ENCODE measurements at regions not wholly inside any gene's neighbourhood (a gene's known extent, or its start where the extent isn't known, plus 50 kb on each side); places are given as distances from the start of the nearest gene placed in this dataset.
A peak's percentile ranks its signal among the peaks of the same experiment; 100 is the strongest.

DNA sequence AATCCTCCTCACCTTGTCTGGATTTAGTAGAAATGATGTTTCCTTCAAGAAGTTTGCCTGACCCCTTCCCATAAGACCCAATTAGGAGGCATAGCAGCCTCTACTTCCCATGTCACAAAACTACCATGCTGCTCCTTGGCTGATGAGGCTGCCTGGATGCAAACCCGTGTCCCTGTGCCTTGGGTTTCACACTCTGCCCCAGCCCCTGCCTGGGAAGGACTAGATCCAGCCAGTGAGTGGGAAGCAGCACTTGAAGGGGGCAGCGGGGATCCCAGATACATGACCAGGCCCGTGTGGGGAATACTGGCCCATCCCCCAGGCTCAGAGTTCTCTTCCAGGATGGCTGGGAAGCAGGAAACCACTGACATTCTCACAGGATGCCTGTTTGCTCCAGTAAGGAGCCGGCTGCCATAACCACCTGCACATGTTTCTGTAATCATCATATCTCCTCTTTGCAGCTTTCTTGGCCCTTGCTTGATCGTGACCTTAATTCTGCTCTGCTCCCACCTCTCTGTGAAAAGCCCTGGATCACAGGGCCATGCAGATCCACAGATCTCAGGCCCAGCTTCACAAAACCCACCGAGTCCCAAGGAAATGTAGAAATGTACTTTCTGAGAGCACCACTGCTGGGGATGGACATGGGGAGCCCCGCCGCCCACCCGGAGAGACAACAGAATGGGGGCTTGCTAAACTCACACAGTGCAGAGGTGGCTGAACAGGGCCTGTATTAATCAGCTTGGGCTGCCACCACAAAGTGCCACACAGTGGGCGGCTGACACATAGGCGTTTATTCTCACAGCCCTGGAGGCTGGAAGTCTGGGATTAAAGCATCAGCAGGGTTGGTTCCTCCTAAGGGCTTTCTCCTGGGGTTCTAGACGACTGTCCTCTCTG, 287.8 kb upstream of the IGFBP3 start:
- no peak for DNase-seq (ENCODE audit: low read depth)

DNA sequence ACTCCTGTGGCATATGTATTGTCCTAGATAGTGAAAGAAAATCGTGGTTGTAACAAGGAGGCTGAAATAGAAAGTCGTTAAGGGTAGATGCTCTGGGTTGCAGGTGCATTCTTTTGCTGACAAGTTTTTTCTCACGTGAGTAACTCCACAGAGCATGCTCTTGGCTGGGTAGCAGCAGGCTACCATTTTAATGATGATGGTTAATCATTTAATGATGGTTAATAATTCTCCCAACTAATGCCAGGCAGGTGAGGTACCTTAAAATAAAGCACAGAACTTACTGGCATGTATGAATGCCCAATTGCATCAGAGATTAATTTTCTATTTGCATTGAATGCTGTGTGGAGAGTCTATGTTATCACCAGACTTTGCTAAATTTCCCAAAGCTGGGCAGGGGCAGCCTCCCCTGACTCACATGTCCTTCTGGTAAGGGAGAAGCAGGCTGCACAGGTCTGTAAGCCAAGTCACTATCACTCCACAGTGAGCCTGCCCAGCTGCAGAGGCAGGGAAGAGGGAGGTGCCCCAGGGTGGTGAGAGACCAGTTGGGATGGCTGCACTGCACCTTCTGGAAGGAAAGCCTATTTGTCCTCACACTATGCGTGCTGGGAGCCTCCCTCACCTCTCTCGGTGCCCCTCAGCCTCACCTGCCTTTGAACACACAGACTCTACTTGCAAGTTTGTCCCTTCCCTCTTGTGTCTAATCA, 287.0 kb upstream of the IGFBP3 start:
- DNase-seq (ENCODE audit: low read depth), result no peak

DNA sequence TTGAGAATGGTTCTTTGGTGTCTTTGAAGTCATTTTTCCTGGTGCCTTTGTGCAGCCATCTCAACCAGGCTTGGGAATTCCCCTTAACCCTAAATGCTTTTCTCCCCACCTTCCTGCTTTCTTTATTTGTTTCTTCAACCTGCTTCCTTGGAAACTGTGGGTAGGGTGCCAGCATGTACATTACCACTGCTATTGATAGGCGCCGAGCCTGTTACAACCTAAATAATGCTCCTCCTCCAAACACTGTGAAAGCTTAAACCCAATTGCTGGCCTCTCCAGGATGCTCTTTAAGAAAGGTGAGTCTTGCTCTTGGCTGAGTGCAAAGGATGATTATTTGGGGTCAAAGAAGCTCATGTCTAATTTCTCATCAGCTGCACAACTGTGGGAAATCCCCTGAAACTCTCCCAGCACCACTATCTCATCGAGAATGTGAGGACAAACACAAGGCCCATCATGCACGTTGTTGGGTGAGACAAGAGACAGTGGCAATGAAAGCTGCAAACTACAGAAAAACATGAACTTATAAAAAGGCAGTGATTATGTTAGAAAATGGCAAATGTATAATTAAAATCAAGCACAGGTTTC, 285.5 kb upstream of the IGFBP3 start:
- DNase-seq (ENCODE audit: low read depth), result no peak

DNA sequence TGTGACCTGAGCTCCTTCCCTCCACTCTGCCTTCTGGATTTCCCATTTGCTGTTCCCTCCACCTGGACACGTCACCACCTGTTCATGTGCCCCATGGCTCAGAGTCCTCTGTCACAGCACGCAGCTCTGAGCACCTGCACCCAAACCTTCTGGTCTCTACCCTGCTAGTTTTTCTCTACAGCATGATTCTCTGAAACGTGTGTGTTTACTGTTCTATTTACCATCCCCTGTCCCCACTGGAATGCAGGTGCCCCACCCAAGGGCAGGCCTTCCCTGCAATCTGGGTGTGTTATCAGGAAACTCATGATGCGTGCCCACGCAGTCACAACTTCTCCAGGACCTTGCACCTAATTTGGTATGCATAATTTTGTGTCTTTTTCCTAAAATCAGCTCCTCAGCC, 284.4 kb upstream of the IGFBP3 start:
- DNase-seq (ENCODE audit: low read depth), result no peak

DNA sequence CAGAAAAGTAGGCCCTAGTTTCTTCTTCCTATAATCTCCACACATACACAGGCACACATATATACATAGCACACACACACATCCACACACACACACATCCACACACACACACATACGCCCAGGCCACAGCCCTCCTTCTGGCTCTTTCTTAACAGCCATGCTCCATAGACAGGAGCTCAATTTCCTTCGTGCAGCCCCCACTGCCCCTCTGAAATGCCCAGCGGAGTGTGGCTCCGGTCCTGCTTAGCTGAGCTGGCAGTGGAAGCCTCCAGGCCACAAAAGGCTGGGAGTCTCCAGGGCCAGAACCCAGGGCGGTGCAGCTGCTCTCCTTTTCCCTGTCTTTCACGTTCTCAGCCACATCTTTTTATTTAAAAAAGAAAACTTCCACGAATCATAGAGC, 282.9 kb upstream of the IGFBP3 start:
- no peak for DNase-seq (ENCODE audit: low read depth)

DNA sequence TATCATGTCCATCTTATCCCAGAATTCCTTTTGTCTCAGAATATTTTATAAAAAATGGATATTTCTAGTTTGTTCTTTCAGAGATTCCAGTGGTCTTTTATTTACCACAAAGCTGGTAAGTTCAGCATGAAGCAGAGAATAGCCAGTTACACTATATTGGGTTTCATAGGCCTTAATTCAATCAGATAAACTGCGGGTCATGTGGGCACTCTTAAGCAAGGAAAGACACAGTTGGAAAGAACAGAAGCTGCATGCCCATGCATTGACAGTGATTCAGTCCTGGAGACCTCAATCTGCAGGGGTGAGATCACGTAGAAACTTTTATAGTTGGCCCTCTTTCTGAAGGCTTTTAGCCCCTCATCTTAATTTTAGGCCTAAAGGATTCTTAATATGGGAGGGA, 281.3 kb upstream of the IGFBP3 start:
- no peak for DNase-seq (ENCODE audit: low read depth)

DNA sequence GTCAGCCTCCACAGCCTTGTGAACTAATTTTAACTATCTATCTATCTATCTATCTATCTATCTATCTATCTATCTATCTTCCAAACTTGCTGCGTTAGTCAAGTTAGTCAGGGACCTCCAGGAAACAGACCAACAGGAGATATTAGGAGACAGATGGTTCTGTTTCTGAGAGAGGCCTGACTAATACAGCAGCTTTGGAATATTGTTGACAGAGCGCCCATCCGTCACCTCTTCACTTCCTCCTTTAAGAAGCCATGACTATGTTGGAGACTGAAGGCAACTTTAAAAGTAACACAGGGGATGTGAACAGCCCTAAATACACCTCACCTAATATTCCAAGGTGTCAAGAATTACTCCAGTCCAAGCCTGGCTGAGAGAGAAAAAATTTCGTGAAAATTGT, 280.9 kb upstream of the IGFBP3 start:
- DNase-seq (ENCODE audit: low read depth), result no peak

DNA sequence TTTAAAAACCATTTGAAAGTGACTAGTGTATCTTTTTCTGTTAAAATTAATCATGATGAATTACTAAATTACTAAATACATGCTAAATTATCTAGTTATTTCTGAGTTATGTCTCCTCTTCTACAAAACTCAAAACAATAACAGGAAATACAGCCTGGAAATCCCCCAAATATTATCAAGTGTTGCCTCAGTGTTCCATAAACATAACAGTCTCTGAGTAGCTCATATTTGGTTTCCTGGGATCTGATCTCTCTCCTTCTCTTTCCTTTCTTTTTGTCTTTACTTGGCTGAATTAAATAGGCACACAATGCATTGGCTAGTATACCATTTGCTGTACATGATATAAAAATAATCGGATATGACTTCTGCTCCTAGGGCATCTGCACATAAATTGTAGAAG, 277.6 kb upstream of the IGFBP3 start:
- DNase-seq (ENCODE audit: low read depth), result no peak

DNA sequence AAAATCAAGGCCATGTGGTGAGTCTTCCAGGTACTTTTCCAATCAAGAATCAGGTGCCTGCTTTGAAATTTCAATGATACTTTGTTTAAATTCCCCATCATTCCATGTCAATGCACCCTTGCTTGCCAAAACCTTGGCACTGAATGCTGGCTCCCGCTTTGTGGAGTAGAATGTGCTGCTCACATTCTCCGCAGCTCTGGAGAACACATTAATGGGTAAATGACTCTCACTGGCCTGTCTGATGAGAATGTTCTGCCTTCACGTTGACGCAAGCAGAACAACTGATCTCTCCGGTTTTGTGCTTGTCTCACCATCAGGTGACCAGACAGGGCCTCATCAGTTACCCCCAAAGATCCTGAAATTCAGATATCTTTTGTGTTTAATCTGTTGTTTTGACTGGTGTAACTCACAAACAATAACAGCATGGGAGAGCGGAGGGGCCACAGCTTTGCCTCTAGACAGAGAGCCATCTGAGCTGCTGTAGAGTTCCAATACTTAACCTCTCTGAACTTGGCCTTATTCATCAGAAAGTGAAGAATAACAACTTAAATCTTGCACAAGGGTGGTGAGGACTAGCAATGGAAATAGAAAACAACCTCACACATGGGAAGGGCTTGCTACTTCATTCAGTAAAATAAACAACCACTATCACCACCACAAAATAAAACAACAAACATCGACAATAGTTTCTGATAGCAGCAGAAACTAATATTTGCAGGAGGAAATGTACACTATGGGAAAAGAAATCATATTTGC, 276.9 kb upstream of the IGFBP3 start:
- no peak for DNase-seq (ENCODE audit: low read depth)

DNA sequence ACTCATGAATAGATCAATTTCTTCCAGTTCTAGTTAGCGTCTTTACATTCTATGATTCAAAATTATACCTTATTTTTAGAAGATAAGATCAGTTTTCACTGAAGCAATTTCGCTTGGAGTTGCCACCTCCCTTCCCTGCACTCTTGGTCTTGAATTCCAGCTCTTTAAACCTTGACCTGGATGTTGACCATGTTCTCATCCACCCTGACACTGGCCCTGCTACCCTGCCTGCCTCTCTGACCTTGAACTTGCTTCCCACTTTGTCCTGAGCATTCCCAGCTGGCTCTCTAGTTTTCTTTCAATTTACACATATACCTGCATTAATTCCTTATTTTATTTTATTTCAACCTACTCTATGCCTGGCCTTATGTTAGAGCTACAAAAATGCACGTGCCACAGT, 274.9 kb upstream of the IGFBP3 start:
- DNase-seq (ENCODE audit: low read depth), result no peak

DNA sequence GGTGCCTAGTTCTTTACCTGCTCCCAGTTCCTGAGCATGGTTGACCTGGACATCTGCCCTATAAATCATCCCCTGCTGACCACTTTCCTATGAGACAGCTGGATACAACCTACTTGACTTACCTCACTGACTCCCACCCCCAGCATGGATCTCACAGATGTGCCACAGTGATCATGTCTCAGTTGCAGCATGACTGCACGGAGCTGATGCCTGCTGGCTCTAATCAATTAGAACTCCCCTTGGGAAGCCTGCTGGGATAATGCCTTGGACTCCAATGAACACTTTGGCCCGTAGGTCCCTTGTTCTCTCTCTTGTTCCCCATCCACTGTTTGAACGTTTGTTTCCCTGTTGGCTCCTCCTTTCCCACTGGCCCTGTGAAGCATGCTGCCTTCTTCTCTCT, 271.2 kb upstream of the IGFBP3 start:
- no peak for DNase-seq (ENCODE audit: low read depth)

DNA sequence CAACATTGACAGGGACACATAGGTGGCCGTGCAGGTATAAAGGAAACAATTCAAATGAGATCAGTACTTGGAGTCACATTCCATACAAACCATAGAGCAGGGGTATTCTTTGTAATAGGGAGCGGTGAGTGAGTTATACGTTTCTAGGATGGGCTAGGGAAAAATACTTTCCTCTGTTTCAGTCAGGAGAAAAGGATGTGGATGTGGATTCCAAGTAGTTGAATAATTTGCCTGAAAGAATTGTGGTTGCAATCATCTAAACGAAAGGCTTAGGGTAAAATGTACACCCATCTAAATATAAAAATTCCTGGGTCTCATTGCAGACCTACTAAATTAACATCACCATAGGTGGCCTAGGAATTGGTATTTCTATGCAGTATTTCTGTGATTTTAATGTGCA, 270.7 kb upstream of the IGFBP3 start:
- peak; percentile 78 for DNase-seq (ENCODE audit: low read depth)

DNA sequence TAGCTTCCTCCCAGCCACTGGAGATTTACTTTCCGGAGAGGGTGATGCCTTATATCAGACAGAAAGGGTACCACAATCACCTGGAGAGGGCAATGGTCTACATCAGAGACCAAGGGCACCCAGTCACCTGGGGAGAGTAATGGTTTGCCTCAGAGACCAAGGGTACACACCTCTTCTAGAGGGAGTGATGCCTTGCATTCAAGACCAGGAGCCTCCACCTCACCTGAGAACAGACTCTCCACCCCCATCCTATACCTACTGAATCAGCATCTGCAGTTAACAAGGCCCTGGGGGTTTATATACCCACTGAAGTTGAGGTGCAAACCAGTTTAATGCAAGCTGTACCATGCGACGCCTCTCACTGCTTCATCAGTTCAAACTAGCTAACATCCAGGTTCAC, 270.2 kb upstream of the IGFBP3 start:
- no peak for DNase-seq (ENCODE audit: low read depth)

DNA sequence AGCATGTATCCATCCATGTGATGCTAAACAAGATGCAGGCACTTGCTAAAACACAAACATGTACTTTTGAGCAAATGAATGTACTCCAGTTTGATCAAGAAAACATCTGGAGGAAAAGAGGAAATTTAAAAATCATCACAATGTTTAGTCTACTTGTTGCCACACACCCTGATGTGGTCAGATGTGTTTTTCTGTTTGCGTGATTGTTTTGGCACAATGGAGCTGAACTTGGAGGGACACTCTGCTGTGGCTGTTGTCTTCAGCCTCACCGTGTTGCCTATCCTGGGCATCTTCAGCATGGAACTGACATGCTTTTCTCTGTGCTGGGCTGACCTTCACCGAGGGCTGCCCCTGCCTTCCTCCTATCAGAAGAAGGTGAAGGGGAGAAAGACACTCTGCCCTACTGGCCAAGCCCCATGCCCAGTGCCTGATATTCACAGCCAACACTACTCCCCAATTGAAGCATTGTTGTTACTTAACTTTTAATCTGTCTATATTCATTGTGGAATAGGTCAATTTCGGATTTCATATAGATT, 268.3 kb upstream of the IGFBP3 start:
- no peak for DNase-seq (ENCODE audit: low read depth)

DNA sequence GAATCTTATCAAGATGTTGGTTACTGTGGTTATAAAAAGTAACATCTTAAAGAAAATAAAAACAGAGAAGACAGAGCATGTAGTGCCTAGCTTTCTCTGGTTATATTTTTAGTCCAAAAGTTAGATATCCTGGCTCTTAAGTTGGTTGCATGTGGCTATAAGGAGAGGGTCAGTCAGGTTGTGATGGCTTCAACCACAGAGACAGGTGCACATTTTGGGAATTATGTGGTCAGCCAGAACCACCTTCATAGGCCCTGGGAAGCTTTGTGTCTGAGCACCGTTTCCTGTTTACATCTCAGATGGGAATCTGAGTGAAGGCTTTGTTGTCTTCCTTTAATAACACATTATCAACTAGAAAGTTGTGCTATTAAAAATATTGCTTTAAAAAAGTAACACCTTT, 265.1 kb upstream of the IGFBP3 start:
- no peak for DNase-seq (ENCODE audit: low read depth)

DNA sequence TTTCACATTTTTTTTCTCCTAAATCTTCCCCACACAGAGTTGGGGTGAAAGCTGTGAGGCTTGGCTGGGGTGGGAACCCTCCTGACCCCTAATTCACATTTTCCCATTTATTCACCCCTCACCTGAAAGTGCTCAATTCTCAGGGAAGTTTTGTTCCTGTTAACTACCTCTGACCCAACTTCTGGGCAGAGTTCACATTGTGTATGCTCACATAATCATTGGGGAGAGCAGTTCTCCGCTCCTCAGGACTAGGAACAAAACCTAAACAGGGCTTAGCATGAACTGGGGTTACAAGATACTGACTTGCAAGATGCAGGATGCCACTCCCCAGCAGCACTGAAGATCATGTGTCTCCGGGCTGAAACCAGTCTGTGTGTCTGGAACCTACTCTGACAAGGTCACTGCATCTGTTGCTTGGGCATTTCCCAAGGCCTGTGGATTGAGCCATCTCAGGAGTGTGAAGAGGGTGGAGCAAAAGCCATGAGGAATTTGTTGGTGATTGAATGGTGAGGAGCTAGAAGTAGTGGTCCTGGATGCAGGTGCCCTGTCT, 258.1 kb upstream of the IGFBP3 start:
- no peak for DNase-seq (ENCODE audit: low read depth)

DNA sequence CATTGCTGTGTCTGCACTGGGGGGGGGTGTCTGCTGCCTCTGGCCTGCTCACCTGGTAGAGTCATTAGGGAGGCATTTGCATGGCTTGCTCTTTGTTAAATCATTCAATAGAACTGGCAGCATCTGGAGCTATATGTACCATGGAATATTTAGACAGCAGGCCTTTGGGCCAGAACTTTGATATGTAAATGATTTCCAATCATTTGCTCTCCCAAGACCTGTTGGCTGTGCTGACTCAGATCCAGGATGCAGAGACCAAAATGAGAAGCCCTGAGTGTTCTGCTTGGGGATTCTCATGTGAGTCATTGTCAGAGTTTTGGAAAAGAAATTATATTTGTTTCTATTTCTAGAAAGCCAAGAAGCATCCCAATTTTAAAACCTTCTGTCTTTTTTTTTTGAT, 257.6 kb upstream of the IGFBP3 start:
- peak; percentile 79 for DNase-seq (ENCODE audit: low read depth)

DNA sequence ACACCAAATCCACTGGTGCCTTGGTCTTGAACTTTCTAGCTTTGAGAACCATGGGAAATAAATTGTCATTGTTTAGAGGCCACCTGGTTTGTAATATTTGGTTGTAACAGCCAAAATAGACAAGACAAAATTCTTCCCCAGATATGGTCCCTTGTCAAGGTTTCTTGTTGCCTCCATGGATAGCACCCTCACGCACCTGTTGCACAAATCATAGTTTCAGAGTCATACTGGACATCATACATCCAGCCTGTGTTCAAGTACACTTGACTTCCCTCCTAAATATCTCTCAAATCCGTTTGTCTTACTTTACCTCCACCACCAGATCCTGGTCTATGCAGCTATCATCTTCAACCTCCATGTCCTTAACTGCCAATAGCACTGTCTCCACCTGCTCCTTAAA, 256.7 kb upstream of the IGFBP3 start:
- no peak for DNase-seq (ENCODE audit: low read depth)

DNA sequence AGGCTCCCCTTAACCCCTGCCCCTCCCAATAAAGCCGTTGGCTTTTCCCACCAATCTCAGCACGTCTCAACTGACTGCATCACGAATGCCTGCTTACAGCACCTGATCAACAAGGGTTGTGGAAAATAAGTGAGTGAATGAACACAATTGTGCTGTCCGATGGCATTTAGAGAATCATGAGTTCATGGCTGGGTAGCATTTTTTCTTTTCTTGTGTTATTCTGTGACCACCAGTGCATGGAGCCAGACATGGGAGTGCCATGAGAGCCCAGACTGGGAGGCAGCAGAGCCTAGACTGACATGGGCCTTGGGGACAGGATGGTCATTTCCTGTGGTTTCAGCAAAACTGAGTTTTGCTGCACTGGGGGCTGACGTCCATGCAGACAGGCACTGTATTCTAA, 254.1 kb upstream of the IGFBP3 start:
- DNase-seq (ENCODE audit: low read depth), result no peak

DNA sequence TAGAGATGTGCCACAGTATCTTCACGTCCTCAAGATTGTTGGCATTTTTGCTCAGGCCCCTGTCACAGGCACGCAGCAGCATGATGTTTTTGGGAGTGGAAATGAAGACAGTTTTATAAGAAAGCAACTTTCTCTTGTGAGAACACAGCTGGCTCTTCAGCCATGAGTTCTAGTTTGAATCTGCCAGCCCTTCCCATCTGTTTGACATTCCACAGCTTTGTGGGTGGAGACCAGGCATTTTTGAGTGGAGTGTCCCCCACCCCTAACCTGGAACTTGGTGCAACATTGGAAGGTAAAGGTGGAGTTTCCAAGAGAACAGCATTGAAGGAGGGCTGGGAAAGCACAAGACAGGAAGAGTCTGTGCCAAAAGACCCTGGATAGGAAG, 253.1 kb upstream of the IGFBP3 start:
- no peak for DNase-seq (ENCODE audit: low read depth)

DNA sequence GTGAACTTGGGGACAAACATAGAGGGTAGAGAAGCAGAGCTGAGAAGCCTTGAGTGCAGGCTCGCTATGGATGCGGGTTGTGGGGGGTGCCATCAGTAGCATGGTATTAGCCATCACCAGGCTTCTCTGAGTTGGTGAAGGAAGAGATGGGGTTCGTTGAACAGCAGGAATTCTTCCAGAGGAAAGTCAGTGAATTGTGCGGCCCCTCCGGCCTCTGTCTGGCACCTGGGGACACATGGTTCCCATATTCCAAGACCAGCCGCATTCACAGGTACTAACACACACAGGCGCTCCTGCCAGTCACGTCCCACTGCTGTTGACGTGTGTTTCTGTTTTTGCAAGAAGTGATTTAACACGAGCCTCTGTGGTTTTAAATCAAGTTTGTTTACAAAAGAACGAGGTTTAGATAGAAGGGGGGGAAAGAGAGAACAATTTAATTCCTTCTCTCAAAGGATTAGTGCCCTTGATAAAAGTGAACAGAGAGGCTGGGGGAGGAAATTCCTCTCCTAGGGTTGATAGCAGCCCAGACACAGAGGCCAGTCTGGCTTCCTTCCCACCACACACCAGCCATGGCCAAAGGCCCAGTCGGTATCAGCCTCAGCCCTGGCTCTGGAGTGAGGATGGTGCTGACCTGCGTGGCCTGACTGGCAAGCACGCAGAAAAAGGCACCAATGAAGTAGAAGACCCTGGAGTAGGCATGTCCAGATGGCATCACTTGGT, 252.6 kb upstream of the IGFBP3 start:
- peak; percentile 52 for DNase-seq (ENCODE audit: low read depth)
